IMR-90 (cell line): ENCODE measurements at regions not wholly inside any gene's neighbourhood (a gene's known extent, or its start where the extent isn't known, plus 50 kb on each side); places are given as distances from the start of the nearest gene placed in this dataset.

Experiments
- ATAC-seq: fragments of 200-7000 bp; cut with Tn5 transposase; 2 replicates; pipeline ENCODE4 v1.9.1; 2020; ENCODE audit warnings: low read depth, mild to moderate bottlenecking, moderate library complexity
- BruUV-seq: library from RNA; stranded (reverse); fragments of 400-500 nt; replicated peaks from 2 replicates; lab custom pipeline; 2021; lab: Mats Ljungman, UMichigan
- CTCF ChIA-PET: fragments of 300-600 bp; formaldehyde crosslinking; extraction: SDS; loops from one replicate; lab custom pipeline; 2021; ENCODE audit warnings: antibody characterized with exemption; lab: Yijun Ruan, JAX
- POLR2A ChIA-PET: fragments of 300-600 bp; sonication (Branson Sonifier 250); formaldehyde crosslinking; loops from one replicate; lab custom pipeline; 2022; ENCODE audit warnings: antibody characterized with exemption; ENCODE audit not compliant: unreplicated experiment; lab: Charles Lee
- DNase-seq: peaks from one replicate; pipeline ENCODE4 v3.0.0; 2013
- H2AFZ ChIP-seq: replicated peaks from 2 replicates; pipeline ENCODE3; 2013; ENCODE audit warnings: low read length, mild to moderate bottlenecking; ENCODE audit not compliant: poor library complexity
- H2AK5ac ChIP-seq: 2 replicates; pipeline ENCODE4 v1.6.1; 2013; ENCODE audit warnings: low read depth, low read length, inconsistent platforms
- H2AK9ac ChIP-seq: replicated peaks from 2 replicates; pipeline ENCODE3; 2013; ENCODE audit warnings: mild to moderate bottlenecking, low read depth, low read length, moderate library complexity; ENCODE audit not compliant: poor library complexity
- H2BK120ac ChIP-seq: 2 replicates; pipeline ENCODE4 v1.6.1; 2013; ENCODE audit warnings: low read depth, low read length, inconsistent platforms
- H2BK15ac ChIP-seq: 3 replicates; pipeline ENCODE4 v1.6.1; 2013; ENCODE audit warnings: low read depth, low read length, inconsistent platforms
- H2BK20ac ChIP-seq: 2 replicates; pipeline ENCODE4 v1.6.1; 2013; ENCODE audit warnings: low read depth, mild to moderate bottlenecking, inconsistent platforms, low read length, moderate library complexity
- H2BK5ac ChIP-seq: 2 replicates; pipeline ENCODE4 v1.6.1; 2013; ENCODE audit warnings: mild to moderate bottlenecking, low read depth, low read length, inconsistent platforms; ENCODE audit not compliant: poor library complexity, severe bottlenecking
- H3K14ac ChIP-seq: replicated peaks from 2 replicates; pipeline ENCODE4 v1.6.1; 2013; ENCODE audit warnings: low read depth, low read length, inconsistent platforms
- H3K18ac ChIP-seq: 2 replicates; pipeline ENCODE4 v1.6.1; 2013; ENCODE audit warnings: low read depth, low read length, control low read depth
- H3K23ac ChIP-seq: 2 replicates; pipeline ENCODE4 v1.6.1; 2013; ENCODE audit warnings: low read depth, low read length, inconsistent platforms
- H3K27ac ChIP-seq: 2 replicates; pipeline ENCODE4 v1.5.1; 2013; ENCODE audit warnings: mild to moderate bottlenecking, control low read depth, low read length; ENCODE audit not compliant: insufficient read depth
- H3K27me3 ChIP-seq: 2 replicates; pipeline ENCODE4 v1.6.1; 2013; ENCODE audit warnings: low read length; ENCODE audit not compliant: control insufficient read depth, insufficient read depth
- H3K36me3 ChIP-seq: 2 replicates; pipeline ENCODE4 v1.6.1; 2013; ENCODE audit warnings: low read length, mixed read lengths; ENCODE audit not compliant: control insufficient read depth, insufficient read depth
- H3K4ac ChIP-seq: 2 replicates; pipeline ENCODE4 v1.6.1; 2013; ENCODE audit warnings: low read depth, low read length, inconsistent platforms
- H3K4me1 ChIP-seq: 2 replicates; pipeline ENCODE4 v1.6.1; 2013; ENCODE audit warnings: low read length, mixed read lengths; ENCODE audit not compliant: control insufficient read depth, insufficient read depth
- H3K4me2 ChIP-seq: 2 replicates; pipeline ENCODE4 v1.6.1; 2013; ENCODE audit warnings: low read depth, mild to moderate bottlenecking, control low read depth, low read length, moderate library complexity
- H3K4me3 ChIP-seq: 2 replicates; pipeline ENCODE4 v1.5.1; 2013; ENCODE audit warnings: low read depth, mild to moderate bottlenecking, control low read depth, low read length, moderate library complexity; ENCODE audit not compliant: insufficient read depth
- H3K56ac ChIP-seq: 2 replicates; pipeline ENCODE4 v1.6.1; 2013; ENCODE audit warnings: low read length, inconsistent platforms; ENCODE audit not compliant: insufficient read depth; ENCODE audit errors: extremely low read depth
- H3K79me1 ChIP-seq, 2 experiments: 2 replicates each; pipeline ENCODE4 v1.6.1; 2013; ENCODE audit warnings: low read length in 2 of 2, inconsistent platforms in 1 of 2, low read depth in 1 of 2
- H3K9ac ChIP-seq: 2 replicates; pipeline ENCODE4 v1.6.1; 2013; ENCODE audit warnings: low read depth, low read length, control low read depth
- H3K9me1 ChIP-seq: 2 replicates; pipeline ENCODE4 v1.6.1; 2013; ENCODE audit warnings: low read length, inconsistent platforms; ENCODE audit not compliant: insufficient read depth
- H3K9me3 ChIP-seq: 2 replicates; pipeline ENCODE4 v1.6.1; 2013; ENCODE audit warnings: low read length; ENCODE audit not compliant: control insufficient read depth, insufficient read depth
- H4K20me1 ChIP-seq: 2 replicates; pipeline ENCODE4 v1.6.1; 2013; ENCODE audit warnings: low read length, inconsistent platforms; ENCODE audit not compliant: insufficient read depth
- H4K5ac ChIP-seq: 2 replicates; pipeline ENCODE4 v1.6.1; 2013; ENCODE audit warnings: mild to moderate bottlenecking, low read depth, low read length, control low read depth
- H4K8ac ChIP-seq, 2 experiments: 2 replicates each; pipeline ENCODE4 v1.6.1; 2013; ENCODE audit warnings: low read depth in 2 of 2, low read length in 2 of 2, control low read depth in 1 of 2, inconsistent platforms in 1 of 2
- H4K91ac ChIP-seq: 2 replicates; pipeline ENCODE4 v1.6.1; 2013; ENCODE audit warnings: low read depth, low read length, inconsistent platforms; ENCODE audit not compliant: insufficient read depth
- CEBPB ChIP-seq: IDR thresholded peaks from 2 replicates; pipeline ENCODE4 v1.6.1; 2012; ENCODE audit warnings: low read depth, low read length, improper control_type of control experiment
- CHD1 ChIP-seq: IDR thresholded peaks from 2 replicates; pipeline ENCODE4 v1.6.1; 2012; ENCODE audit warnings: low read depth, low read length, improper control_type of control experiment
- CTCF ChIP-seq: conservative IDR thresholded peaks from 2 replicates; pipeline ENCODE4 v1.5.1; 2012; ENCODE audit warnings: mild to moderate bottlenecking, low read depth, low read length, improper control_type of control experiment
- ELK1 ChIP-seq: fragments of 150-350 bp; IDR thresholded peaks from 2 replicates; pipeline ENCODE4 v1.6.1; 2016; ENCODE audit warnings: low read depth, mild to moderate bottlenecking, low read length, moderate library complexity, borderline replicate concordance
- FOS ChIP-seq: fragments of 150-350 bp; IDR thresholded peaks from 2 replicates; pipeline ENCODE4 v1.6.1; 2016; ENCODE audit warnings: low read depth, low read length
- MXI1 ChIP-seq: IDR thresholded peaks from 2 replicates; pipeline ENCODE4 v1.6.1; 2012; ENCODE audit warnings: low read depth, mild to moderate bottlenecking, low read length, moderate library complexity, borderline replicate concordance
- NFE2L2 ChIP-seq: fragments of 150-350 bp; IDR thresholded peaks from 2 replicates; pipeline ENCODE4 v1.6.1; 2016; ENCODE audit warnings: low read depth, mild to moderate bottlenecking, low read length
- RAD21 ChIP-seq: IDR thresholded peaks from 2 replicates; pipeline ENCODE4 v1.6.1; 2012; ENCODE audit warnings: low read length, improper control_type of control experiment
- RCOR1 ChIP-seq: IDR thresholded peaks from 2 replicates; pipeline ENCODE4 v1.6.1; 2012; ENCODE audit warnings: mild to moderate bottlenecking, low read length, improper control_type of control experiment; ENCODE audit not compliant: insufficient replicate concordance
- RFX5 ChIP-seq: IDR thresholded peaks from 2 replicates; pipeline ENCODE4 v1.8.0; 2012; ENCODE audit warnings: low read depth, mild to moderate bottlenecking, low read length, moderate library complexity
- SMC3 ChIP-seq: fragments of 150-350 bp; IDR thresholded peaks from 2 replicates; pipeline ENCODE4 v1.6.1; 2016; ENCODE audit warnings: low read depth, mild to moderate bottlenecking, antibody characterized with exemption, low read length, moderate library complexity
- WGBS, 2 experiments: methylation state at CpG; one replicate each; pipeline versions ENCODE4 v1.1.5 to v1.1.7; 2013; ENCODE audit warnings: missing lambda C conversion rate in 2 of 2; ENCODE audit not compliant: insufficient read length in 1 of 2; ENCODE audit errors: extremely low coverage in 2 of 2; 5-methylcytosine and 5-hydroxymethylcytosine counted together
- dilution Hi-C: fragments of 300-500 bp; cut with HindIII; formaldehyde crosslinking; loops from one replicate; pipeline ENCODE4 v1.14.3; 2018; ENCODE audit warnings: low sequenced_read_pairs; ENCODE audit not compliant: unreplicated experiment
- in situ Hi-C: fragments of 300-500 bp; cut with MboI; formaldehyde crosslinking; loops from 3 replicates; pipeline ENCODE4 v1.14.3; 2019; ENCODE audit warnings: low sequenced_read_pairs, inconsistent platforms, mixed read lengths
- intact Hi-C: fragments of 100-400 bp; cut with micrococcal nuclease; formaldehyde crosslinking; loops from 2 replicates; pipeline ENCODE4 v1.10.0; 2022

GRCh38 chr14:100657780-100658179 lies 68.9 kb upstream of the DLK1 start:
- in situ Hi-C loops, result no loop called here
- Histone ChIP-seq H3K4me2 (no peak overlapping the region), H2BK15ac (no peak overlapping the region), H3K27me3 (peaks cover 22% of the 10 kb centered on the region), H3K27ac (no peak overlapping the region), H2AK5ac (no peak overlapping the region), H2AK9ac (no peak overlapping the region), H3K9me1 (no peaks in the 10 kb centered on the region), H4K5ac (no peak overlapping the region), H3K4ac (no peak overlapping the region), H3K36me3 (no peaks in the 10 kb centered on the region), H3K14ac (no peak overlapping the region), H3K56ac (no peak overlapping the region), H3K4me1 (peaks cover 4% of the 10 kb centered on the region; the same call in 1 of the 2 replicates), H3K9ac (no peak overlapping the region), H3K23ac (no peak overlapping the region), H2AFZ (no peak overlapping the region), H3K79me1 (no peaks in the 10 kb centered on the region), H3K4me3 (no peak overlapping the region), H4K20me1 (peaks cover 4% of the 10 kb centered on the region; the same call in 1 of the 2 replicates), H2BK120ac (no peak overlapping the region), H2BK5ac (no peak overlapping the region), H4K91ac (no peak overlapping the region), H4K8ac (no peak overlapping the region), H3K18ac (no peak overlapping the region), H3K9me3 (no peaks in the 10 kb centered on the region), H2BK20ac (no peak overlapping the region)
- ChIA-PET POLR2A (no interaction called here), CTCF (no interaction called here)
- ATAC-seq (no peak), DNase-seq (no peak)
- WGBS, 2 experiments, result 52% methylated on average over 2 of the region's 4 CpGs; no CpG with 5 or more reads in 1 of the 2 experiments
- TF ChIP-seq SMC3 (no peak), RFX5 (no peak), CHD1 (no peak), FOS (no peak), RAD21 (no peak), NFE2L2 (no peak), ELK1 (no peak), MXI1 (no peak), RCOR1 (no peak), CEBPB (no peak), CTCF (no peak)
- intact Hi-C loops, result no loop called here
- dilution Hi-C loops, result no loop called here
- no TSS peak for BruUV-seq
